GM12874 (cell line): ENCODE measurements at regions not wholly inside any gene's neighbourhood (a gene's known extent, or its start where the extent isn't known, plus 50 kb on each side); places are given as distances from the start of the nearest gene placed in this dataset.

Experiments used
- CTCF ChIP-seq: IDR thresholded peaks from 2 replicates; pipeline ENCODE4 v1.5.1; 2011; ENCODE audit warnings: low read depth, mild to moderate bottlenecking, control low read depth, low read length, moderate library complexity; ENCODE audit not compliant: insufficient read depth

- TF ChIP-seq CTCF: no peak
These were observed 479.0 kb upstream of the SALL1 start for GRCh38 chr16:51630076-51630475.

GRCh38 chr16:51629576-51629975 lies 478.5 kb upstream of the SALL1 start:
- TF ChIP-seq CTCF: no peak

DNA sequence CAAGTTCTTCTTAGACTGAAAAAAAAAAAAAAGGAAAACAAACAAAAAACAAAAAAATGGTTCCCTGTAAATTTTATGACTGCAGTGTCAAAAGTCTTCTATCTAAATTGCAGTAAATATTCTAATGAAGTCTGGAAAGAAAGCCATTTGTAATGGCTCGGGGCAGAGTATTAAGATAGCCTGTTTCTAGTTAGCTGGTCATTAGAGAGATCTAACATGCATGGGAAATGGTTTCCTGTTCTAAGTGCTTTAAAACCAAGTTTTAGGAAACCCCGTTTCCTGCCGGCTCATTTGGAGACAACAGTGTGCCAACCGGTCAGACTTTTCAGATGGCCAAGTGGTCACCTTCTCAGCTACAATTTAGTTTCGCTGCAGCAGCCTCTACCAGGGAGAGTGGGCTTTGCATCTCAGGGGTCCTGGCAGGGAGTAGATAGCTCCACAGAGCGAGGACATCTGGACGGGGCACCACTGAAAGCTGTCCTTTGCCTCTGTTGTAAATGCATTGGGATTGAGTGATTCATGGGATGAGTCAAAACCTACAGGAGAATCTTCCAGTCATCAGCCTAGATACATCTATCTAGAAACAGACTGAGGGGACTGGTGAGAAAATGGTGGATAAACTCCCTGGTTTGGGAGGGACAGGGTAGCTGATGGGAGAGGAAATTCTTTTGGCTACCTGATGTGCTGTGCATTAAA lies 473.2 kb upstream of the SALL1 start:
- no peak for TF ChIP-seq CTCF

DNA sequence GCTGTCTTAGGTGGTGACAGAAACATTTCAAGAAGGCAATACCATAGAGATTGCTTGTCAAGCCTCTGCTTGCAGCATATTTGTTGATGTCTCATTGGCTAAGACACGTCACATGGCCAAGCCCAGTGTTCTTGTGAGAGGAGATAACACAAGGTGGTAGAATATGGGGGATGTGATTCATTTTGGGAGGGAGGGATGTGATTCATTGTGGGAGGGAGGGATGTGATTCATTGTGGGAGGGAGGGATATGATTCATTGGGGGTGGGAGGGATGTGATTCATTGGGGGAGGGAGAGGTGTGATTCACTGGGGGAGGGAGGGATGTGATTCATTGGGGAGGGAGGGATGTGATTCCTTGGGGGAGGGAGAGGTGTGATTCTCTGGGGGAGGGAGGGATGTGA lies 470.5 kb upstream of the SALL1 start:
- TF ChIP-seq CTCF: no peak

- no peak for TF ChIP-seq CTCF
These were observed 464.1 kb upstream of the SALL1 start for GRCh38 chr16:51615141-51615540.

DNA sequence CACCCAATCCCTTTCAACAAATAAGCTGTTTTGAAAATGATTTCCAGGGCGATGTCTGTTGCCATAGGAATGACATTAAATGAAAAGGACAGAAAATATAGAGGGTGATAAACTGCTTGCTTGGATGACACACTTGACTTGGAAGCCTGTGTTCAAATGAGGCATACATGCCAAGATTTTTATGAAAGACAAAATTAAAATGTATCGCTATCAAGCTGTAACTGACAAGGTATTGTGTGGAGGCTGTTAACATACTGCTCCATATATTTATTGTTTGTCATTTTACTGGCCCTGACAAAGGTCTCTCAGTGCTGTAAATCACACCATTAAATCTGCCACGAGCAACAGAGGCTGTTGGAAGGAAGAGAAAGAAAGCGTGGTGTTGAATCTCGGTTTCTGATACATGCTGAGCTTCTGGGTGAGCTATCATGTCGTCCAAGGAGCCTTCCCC lies 456.2 kb upstream of the SALL1 start:
- TF ChIP-seq CTCF: no peak

GRCh38 chr16:51596247-51596646 lies 445.2 kb upstream of the SALL1 start:
- TF ChIP-seq CTCF: no peak
